Esophagus (tissue), 2 donors: ENCODE measurements at regions not wholly inside any gene's neighbourhood (a gene's known extent, or its start where the extent isn't known, plus 50 kb on each side); places are given as distances from the start of the nearest gene placed in this dataset.

Experiments
- H3K27ac ChIP-seq, 2 donors: one replicate each; pipeline ENCODE4 v1.5.1; 2013; ENCODE audit warnings: low read depth in 2 of 2, mild to moderate bottlenecking in 2 of 2, inconsistent platforms in 1 of 2, low read length in 1 of 2, moderate library complexity in 1 of 2
- H3K27me3 ChIP-seq, 2 donors: one replicate each; pipeline ENCODE4 v1.6.1; 2013; ENCODE audit warnings: low read length in 2 of 2, control low read depth in 1 of 2, mild to moderate bottlenecking in 1 of 2; ENCODE audit not compliant: insufficient read depth in 2 of 2, control insufficient read depth in 1 of 2
- H3K36me3 ChIP-seq, 2 donors: one replicate each; pipeline ENCODE4 v1.6.1; 2013; ENCODE audit warnings: low read length in 1 of 2; ENCODE audit not compliant: control insufficient read depth in 2 of 2, insufficient read depth in 2 of 2
- H3K4me1 ChIP-seq, 2 donors: one replicate each; pipeline ENCODE4 v1.6.1; 2013; ENCODE audit warnings: low read length in 1 of 2; ENCODE audit not compliant: control insufficient read depth in 2 of 2, insufficient read depth in 2 of 2
- H3K4me3 ChIP-seq, 2 donors: one replicate each; pipeline ENCODE4 v1.5.1; 2013; ENCODE audit warnings: low read length in 2 of 2, mild to moderate bottlenecking in 2 of 2, low read depth in 1 of 2, moderate library complexity in 1 of 2
- H3K9me3 ChIP-seq, 2 donors: one replicate each; pipeline ENCODE4 v1.6.1; 2013; ENCODE audit warnings: mild to moderate bottlenecking in 2 of 2, low read depth in 1 of 2, low read length in 1 of 2, moderate library complexity in 1 of 2; ENCODE audit not compliant: control insufficient read depth in 2 of 2, insufficient read depth in 1 of 2
- WGBS, 2 donors: extraction: QIAGEN DNeasy Blood & Tissue Kit; methylation state at CpG; one replicate each; pipeline ENCODE4 v1.1.7; 2013; 5-methylcytosine and 5-hydroxymethylcytosine counted together
- donor health status: healthy with polysubstance abuse.
- donor health status: Bipolar disorder and iron deficiency.

- WGBS, 2 donors = 60 to 70% methylated on average over 5 of the region's 5 CpGs
- no peak overlapping the region for H3K27ac ChIP-seq
- H3K27me3 ChIP-seq = no peaks in the 10 kb centered on the region
- H3K4me1 ChIP-seq = peaks cover 0 to 3% of the 10 kb centered on the region in 2 donors
- no peaks in the 10 kb centered on the region for H3K36me3 ChIP-seq
- H3K4me3 ChIP-seq = no peak overlapping the region
- no peaks in the 10 kb centered on the region for H3K9me3 ChIP-seq
Measured at GRCh38 chr6:43993881-43994523, 133.2 kb downstream of the MRPL14 start.

- Histone ChIP-seq H3K27me3 (no peaks in the 10 kb centered on the region), H3K4me1 (peaks cover 0 to 3% of the 10 kb centered on the region in 2 donors), H3K36me3 (no peaks in the 10 kb centered on the region), H3K4me3 (no peak overlapping the region), H3K9me3 (no peaks in the 10 kb centered on the region), H3K27ac (no peak overlapping the region)
- 64 to 69% methylated on average over 6 of the region's 6 CpGs for WGBS, 2 donors
Measured at GRCh38 chr6:43992783-43993644, 134.2 kb downstream of the MRPL14 start.

DNA sequence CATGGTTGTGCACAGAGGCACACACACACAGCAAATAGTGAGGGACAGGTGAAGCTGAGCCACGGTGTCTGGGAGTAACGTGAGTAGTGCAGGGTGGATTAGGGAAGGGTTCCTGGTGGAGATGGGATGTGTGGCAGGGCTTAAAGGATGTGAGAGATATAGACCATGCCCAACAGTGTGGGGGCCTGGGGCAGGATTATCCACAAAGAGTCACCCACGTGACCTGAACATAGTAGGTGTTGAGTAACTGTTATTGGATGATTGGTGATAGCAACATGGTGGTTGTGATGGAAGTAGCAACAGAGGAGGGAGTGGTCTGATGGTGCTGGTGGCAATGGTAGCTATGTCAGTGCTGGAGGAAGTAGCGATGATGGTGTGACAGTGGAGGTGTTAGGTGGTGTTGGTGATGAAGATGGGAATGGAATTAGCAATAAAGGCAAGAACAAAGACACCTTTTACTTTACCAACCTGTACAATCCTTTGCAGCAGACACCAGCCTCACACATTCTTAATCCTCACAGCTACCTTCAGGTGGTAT is 135.1 kb downstream of the MRPL14 start:
- no peak overlapping the region for H3K27ac ChIP-seq
- no peaks in the 10 kb centered on the region for H3K27me3 ChIP-seq
- no peaks in the 10 kb centered on the region for H3K9me3 ChIP-seq
- WGBS, 2 donors = 89 to 91% methylated on average over 4 of the region's 4 CpGs
- peaks cover 0 to 3% of the 10 kb centered on the region in 2 donors for H3K4me1 ChIP-seq
- no peaks in the 10 kb centered on the region for H3K36me3 ChIP-seq
- H3K4me3 ChIP-seq = no peak overlapping the region

DNA sequence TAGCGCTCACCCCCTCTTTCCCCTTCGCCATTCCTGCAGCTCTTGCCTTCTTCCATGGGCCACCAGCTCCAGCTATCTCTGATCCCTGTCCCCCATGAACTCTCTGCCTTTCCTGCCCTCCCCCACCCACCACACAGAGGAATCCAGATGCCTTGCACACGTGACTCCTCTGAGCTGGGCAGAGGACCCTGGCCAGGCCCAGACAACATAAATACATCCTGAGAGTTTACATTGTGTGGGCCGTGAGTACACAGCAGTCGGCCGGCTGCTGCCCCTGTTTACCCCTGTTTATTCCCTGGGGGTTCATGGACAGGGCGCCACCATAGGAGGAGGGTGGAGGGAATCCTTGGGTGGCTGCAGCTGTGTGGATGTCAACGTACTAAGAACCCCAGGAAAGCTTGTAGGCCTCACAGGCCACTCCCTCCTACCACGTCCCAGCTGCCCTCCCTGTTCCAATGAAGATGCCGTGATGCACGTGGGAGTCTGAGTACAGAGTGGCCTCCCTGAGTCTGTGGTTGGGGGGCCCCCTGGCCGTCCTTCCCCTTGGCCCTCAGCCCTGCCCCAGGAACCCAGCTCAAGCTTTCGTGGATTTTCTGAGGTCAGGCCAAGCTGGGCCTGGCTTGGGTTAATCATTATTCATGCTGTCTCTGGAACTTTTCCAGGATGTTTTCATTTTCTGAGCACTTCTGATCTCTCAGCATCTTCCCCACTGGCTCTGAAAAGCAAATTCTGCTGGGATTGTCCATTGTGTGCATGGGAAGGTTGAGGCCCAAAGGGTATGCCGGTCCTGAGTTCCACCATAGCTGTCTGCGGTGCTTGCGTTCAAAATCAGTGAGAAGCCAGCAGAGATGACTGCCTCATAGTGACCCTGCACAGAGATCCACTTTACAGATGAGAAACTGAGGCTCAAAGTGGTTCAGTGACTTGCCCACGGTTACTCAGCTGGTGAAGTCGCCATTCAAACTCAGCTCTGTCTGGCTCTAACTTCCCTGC is 136.3 kb downstream of the MRPL14 start:
- Histone ChIP-seq H3K27ac (no peak overlapping the region), H3K4me1 (peaks cover 0 to 3% of the 10 kb centered on the region in 2 donors)

GRCh38 chr6:43990275-43990626 is 137.0 kb downstream of the MRPL14 start:
- H3K4me3 ChIP-seq = no peak overlapping the region
- no peaks in the 10 kb centered on the region for H3K27me3 ChIP-seq
- WGBS, 2 donors = 43 to 45% methylated on average over 9 of the region's 9 CpGs
- no peaks in the 10 kb centered on the region for H3K9me3 ChIP-seq
- H3K36me3 ChIP-seq = no peaks in the 10 kb centered on the region
- no peak overlapping the region for H3K27ac ChIP-seq
- H3K4me1 ChIP-seq = peaks cover 0 to 3% of the 10 kb centered on the region in 2 donors

More for the DNA sequence above, 136.3 kb downstream of the MRPL14 start:
- no peaks in the 10 kb centered on the region for H3K27me3 ChIP-seq
- no peaks in the 10 kb centered on the region for H3K9me3 ChIP-seq
- 58 to 69% methylated on average over 18 of the region's 18 CpGs for WGBS, 2 donors
- H3K4me3 ChIP-seq = no peak overlapping the region
- no peaks in the 10 kb centered on the region for H3K36me3 ChIP-seq

- no peak overlapping the region for H3K27ac ChIP-seq
- no peaks in the 10 kb centered on the region for H3K36me3 ChIP-seq
- peaks cover 0 to 3% of the 10 kb centered on the region in 2 donors for H3K4me1 ChIP-seq
Measured at GRCh38 chr6:43989581-43990146, 137.6 kb downstream of the MRPL14 start.

DNA sequence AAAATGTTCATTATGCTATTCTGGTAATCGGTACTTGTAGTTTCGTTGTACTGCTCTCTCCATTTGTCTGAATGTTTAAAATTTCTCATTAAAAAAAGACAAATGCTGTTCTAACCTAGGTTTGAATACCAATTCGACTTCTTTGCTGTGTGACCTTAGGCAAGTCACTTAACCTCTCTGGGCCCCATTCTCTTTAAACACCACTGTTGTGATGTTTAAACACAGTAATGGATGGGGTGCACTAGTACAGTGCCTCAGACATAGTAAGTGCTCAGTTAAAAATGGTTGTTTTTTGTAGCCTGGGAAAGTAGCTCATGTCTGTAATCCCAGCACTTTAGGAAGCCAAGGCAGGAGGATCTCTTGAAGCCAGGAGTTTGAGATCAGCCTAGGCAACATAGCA is 138.5 kb downstream of the MRPL14 start:
- no peak overlapping the region for H3K4me3 ChIP-seq
- no peaks in the 10 kb centered on the region for H3K27me3 ChIP-seq
- 84 to 85% methylated on average over 3 of the region's 3 CpGs for WGBS, 2 donors
- H3K36me3 ChIP-seq = no peaks in the 10 kb centered on the region
- H3K9me3 ChIP-seq = no peaks in the 10 kb centered on the region
- peaks cover 0 to 3% of the 10 kb centered on the region in 2 donors for H3K4me1 ChIP-seq
- no peak overlapping the region for H3K27ac ChIP-seq

More at GRCh38 chr6:43989581-43990146, 137.6 kb downstream of the MRPL14 start:
- Histone ChIP-seq H3K4me3 (no peak overlapping the region), H3K9me3 (no peaks in the 10 kb centered on the region), H3K27me3 (no peaks in the 10 kb centered on the region)
- WGBS, 2 donors = 83 to 88% methylated on average over 10 of the region's 10 CpGs

DNA sequence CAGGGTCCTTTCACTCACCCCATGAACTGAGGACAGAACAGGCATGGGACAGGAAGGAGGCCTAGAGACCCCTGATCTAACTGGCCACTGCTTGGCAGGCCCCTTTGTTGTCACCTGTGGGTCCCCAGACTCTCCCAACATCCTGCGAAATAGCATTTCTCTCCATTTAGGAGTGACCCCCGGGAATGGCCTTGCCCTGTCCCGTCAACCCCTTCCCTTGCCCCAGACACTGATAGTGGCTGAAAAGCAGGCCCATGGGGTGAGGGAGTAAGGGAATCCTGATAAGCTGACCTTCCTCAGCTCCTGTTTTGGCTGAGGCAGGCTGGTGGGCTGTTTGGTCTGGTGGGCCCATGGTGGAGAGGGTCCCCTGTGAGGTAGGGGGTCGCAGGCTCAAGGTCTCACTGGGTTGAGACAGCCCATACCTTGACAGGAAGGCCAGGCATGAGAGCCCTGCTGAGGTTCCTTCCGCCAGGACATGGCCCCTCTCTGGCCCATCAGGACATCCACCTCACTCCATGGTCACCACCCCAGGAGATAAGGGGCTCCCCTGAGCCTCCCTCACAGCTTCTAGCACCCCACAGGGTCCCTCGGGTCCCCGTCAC is 139.3 kb downstream of the MRPL14 start:
- no peak overlapping the region for H3K27ac ChIP-seq
- H3K4me3 ChIP-seq = no peak overlapping the region
- no peaks in the 10 kb centered on the region for H3K27me3 ChIP-seq
- H3K36me3 ChIP-seq = no peaks in the 10 kb centered on the region
- H3K9me3 ChIP-seq = no peaks in the 10 kb centered on the region
- peaks cover 0 to 3% of the 10 kb centered on the region in 2 donors for H3K4me1 ChIP-seq
- 91 to 92% methylated on average over 7 of the region's 7 CpGs for WGBS, 2 donors
